Neuronal stem cell (in vitro differentiated cells): ENCODE measurements at regions not wholly inside any gene's neighbourhood (a gene's known extent, or its start where the extent isn't known, plus 50 kb on each side); places are given as distances from the start of the nearest gene placed in this dataset.
A peak's percentile ranks its signal among the peaks of the same experiment; 100 is the strongest.

ENCODE experiments used
- DNase-seq: peaks from one replicate; pipeline ENCODE4 v3.0.0-alpha.2; 2013; ENCODE audit warnings: low spot score
- H2AFZ ChIP-seq: one replicate; pipeline ENCODE4 v1.6.1; 2013; ENCODE audit warnings: mild to moderate bottlenecking, low read length, inconsistent platforms
- H2AK5ac ChIP-seq: 2 replicates; pipeline ENCODE4 v1.6.1; 2013; ENCODE audit warnings: low read depth, mild to moderate bottlenecking, inconsistent platforms, low read length, moderate library complexity, mixed read lengths
- H2BK120ac ChIP-seq: 2 replicates; pipeline ENCODE4 v1.6.1; 2013; ENCODE audit warnings: low read depth, mild to moderate bottlenecking, inconsistent platforms, low read length, moderate library complexity, mixed read lengths
- H2BK12ac ChIP-seq: one replicate; pipeline ENCODE4 v1.6.1; 2013; ENCODE audit warnings: low read length, inconsistent platforms
- H2BK15ac ChIP-seq: 2 replicates; pipeline ENCODE4 v1.6.1; 2013; ENCODE audit warnings: mild to moderate bottlenecking, low read length, inconsistent platforms, mixed read lengths
- H2BK5ac ChIP-seq: one replicate; pipeline ENCODE4 v1.6.1; 2013; ENCODE audit warnings: inconsistent platforms, mild to moderate bottlenecking, low read length, moderate library complexity
- H3K14ac ChIP-seq: one replicate; pipeline ENCODE4 v1.6.1; 2013; ENCODE audit warnings: low read length, inconsistent platforms
- H3K18ac ChIP-seq: 2 replicates; pipeline ENCODE4 v1.6.1; 2013; ENCODE audit warnings: low read length, inconsistent platforms
- H3K23ac ChIP-seq: 2 replicates; pipeline ENCODE4 v1.6.1; 2013; ENCODE audit warnings: low read depth, mild to moderate bottlenecking, mixed read lengths, low read length, inconsistent platforms; ENCODE audit not compliant: poor library complexity
- H3K27ac ChIP-seq: replicated peaks from 3 replicates; pipeline ENCODE4 v1.5.1; 2013; ENCODE audit warnings: low read length, inconsistent platforms
- H3K27me3 ChIP-seq, 3 experiments: 2 replicates each; pipeline ENCODE4 v1.6.1; 2013; ENCODE audit warnings: low read length in 3 of 3, mild to moderate bottlenecking in 2 of 3, inconsistent platforms in 1 of 3, low read depth in 1 of 3, mixed read lengths in 1 of 3, moderate library complexity in 1 of 3; ENCODE audit not compliant: control insufficient read depth in 3 of 3, insufficient read depth in 3 of 3
- H3K36me3 ChIP-seq, 2 donors: replicated peaks in 1 of 2; 2 replicates each; pipeline ENCODE4 v1.6.1; 2013; ENCODE audit warnings: low read length in 2 of 2; ENCODE audit not compliant: control insufficient read depth in 2 of 2, insufficient read depth in 2 of 2
- H3K4ac ChIP-seq: 2 replicates; pipeline ENCODE4 v1.6.1; 2013; ENCODE audit warnings: inconsistent platforms, mild to moderate bottlenecking, low read length, moderate library complexity
- H3K4me1 ChIP-seq, 2 donors: 1 replicate in 1 of 2; 2 replicates in 1 of 2; pipeline ENCODE4 v1.6.1; 2013; ENCODE audit warnings: low read length in 2 of 2, low read depth in 1 of 2; ENCODE audit not compliant: control insufficient read depth in 2 of 2, insufficient read depth in 1 of 2
- H3K4me2 ChIP-seq: one replicate; pipeline ENCODE4 v1.6.1; 2013; ENCODE audit warnings: mild to moderate bottlenecking, low read length, inconsistent platforms; ENCODE audit not compliant: insufficient read depth, poor library complexity, severe bottlenecking
- H3K4me3 ChIP-seq, 2 donors: 2 replicates each; pipeline ENCODE4 v1.5.1; 2013; ENCODE audit warnings: low read length in 2 of 2, mild to moderate bottlenecking in 2 of 2, inconsistent platforms in 1 of 2, moderate library complexity in 1 of 2
- H3K79me1 ChIP-seq: one replicate; pipeline ENCODE4 v1.6.1; 2013; ENCODE audit warnings: low read depth, mild to moderate bottlenecking, inconsistent platforms, low read length, moderate library complexity
- H3K9ac ChIP-seq: one replicate; pipeline ENCODE4 v1.6.1; 2013; ENCODE audit warnings: mild to moderate bottlenecking, low read depth, low read length, inconsistent platforms; ENCODE audit not compliant: poor library complexity
- H3K9me3 ChIP-seq, 2 donors: replicated peaks in 1 of 2; 2 replicates each; pipeline versions ENCODE3 to v1.6.1; 2013; ENCODE audit warnings: low read length in 2 of 2, mild to moderate bottlenecking in 2 of 2, inconsistent platforms in 1 of 2, low read depth in 1 of 2, mixed read lengths in 1 of 2, moderate library complexity in 1 of 2; ENCODE audit not compliant: control insufficient read depth in 2 of 2, insufficient read depth in 1 of 2
- H4K8ac ChIP-seq: one replicate; pipeline ENCODE4 v1.6.1; 2013; ENCODE audit warnings: low read depth, mild to moderate bottlenecking, inconsistent platforms, low read length, moderate library complexity
- H4K91ac ChIP-seq: one replicate; pipeline ENCODE4 v1.6.1; 2013; ENCODE audit warnings: low read length, low read depth, mild to moderate bottlenecking, inconsistent platforms; ENCODE audit not compliant: poor library complexity
- WGBS, 2 donors: extraction: QIAGEN DNeasy Blood & Tissue Kit; methylation state at CpG; one replicate each; pipeline ENCODE4 v1.1.7; 2013; ENCODE audit warnings: missing lambda C conversion rate in 2 of 2, mixed read lengths in 1 of 2; ENCODE audit not compliant: insufficient read length in 2 of 2, insufficient replicate concordance in 1 of 2; ENCODE audit errors: extremely low coverage in 2 of 2; 5-methylcytosine and 5-hydroxymethylcytosine counted together

DNA sequence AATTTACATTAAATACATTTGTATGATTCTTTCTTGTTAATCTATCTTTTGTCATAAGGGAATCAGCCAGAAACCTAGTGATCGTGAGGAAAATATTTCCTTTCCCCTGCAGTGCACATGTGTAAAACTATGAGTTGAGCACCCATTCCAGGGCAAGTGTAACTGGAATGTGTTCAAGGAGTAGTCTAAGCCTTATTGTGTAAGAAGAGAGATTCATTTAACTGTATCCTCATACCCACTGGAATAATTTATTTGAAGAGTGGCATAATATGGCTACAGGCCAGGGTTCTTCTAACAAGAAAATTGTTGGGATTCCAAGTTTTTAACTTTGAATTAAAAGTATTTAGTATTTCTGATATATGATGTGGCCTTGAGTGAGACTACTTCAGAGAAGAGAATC lies 1692.7 kb downstream of the EFNA5 start:
- WGBS, 2 donors: no CpG with 5 or more reads among the region's 1 CpG
- H3K27ac ChIP-seq: no peak overlapping the region
- H3K9me3 ChIP-seq: peaks cover 0 to 3% of the 10 kb centered on the region in 2 donors

DNA sequence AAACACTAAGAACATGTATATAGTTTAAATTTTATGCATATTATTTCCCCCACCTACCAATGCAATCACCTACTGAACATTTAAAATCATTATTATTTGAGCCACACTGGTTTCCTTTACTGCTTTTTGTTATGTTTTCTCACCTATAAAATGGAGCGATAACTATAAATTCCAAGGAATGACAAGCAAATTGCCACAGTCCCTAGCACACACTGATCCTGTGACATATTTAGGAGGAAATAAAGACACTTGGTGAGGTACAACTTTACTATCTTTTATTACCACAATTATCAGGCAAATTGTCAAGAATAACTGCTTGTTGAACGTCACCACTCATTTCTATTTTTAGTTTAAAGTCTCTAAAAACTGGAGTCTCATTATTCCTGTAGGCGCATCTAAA lies 1693.6 kb downstream of the EFNA5 start:
- no peak overlapping the region for H2BK120ac ChIP-seq
- no peak overlapping the region for H3K4ac ChIP-seq
- H2BK15ac ChIP-seq: no peak overlapping the region
- no peak overlapping the region for H3K18ac ChIP-seq
- no peak overlapping the region for H2BK5ac ChIP-seq
- H3K4me1 ChIP-seq: no peaks in the 10 kb centered on the region
- H2AFZ ChIP-seq: no peak overlapping the region
- no peak overlapping the region for H4K91ac ChIP-seq
- no peaks in the 10 kb centered on the region for H3K27me3 ChIP-seq
- no CpG with 5 or more reads among the region's 3 CpGs for WGBS, 2 donors
- no peak overlapping the region for H2BK12ac ChIP-seq
- H4K8ac ChIP-seq: no peak overlapping the region
- H3K9me3 ChIP-seq: no peaks in the 10 kb centered on the region
- no peak for DNase-seq
- H3K4me2 ChIP-seq: no peak overlapping the region
- no peak overlapping the region for H2AK5ac ChIP-seq
- H3K27ac ChIP-seq: no peak overlapping the region
- H3K4me3 ChIP-seq: no peak overlapping the region
- H3K36me3 ChIP-seq: no peaks in the 10 kb centered on the region
- H3K14ac ChIP-seq: no peak overlapping the region
- H3K23ac ChIP-seq: no peak overlapping the region
- H3K9ac ChIP-seq: no peak overlapping the region
- no peaks in the 10 kb centered on the region for H3K79me1 ChIP-seq

More for the DNA sequence above, 1692.7 kb downstream of the EFNA5 start:
- Histone ChIP-seq H3K4ac (no peak overlapping the region), H4K8ac (no peak overlapping the region), H2BK15ac (no peak overlapping the region), H2BK120ac (no peak overlapping the region), H2AK5ac (no peak overlapping the region), H3K4me3 (no peak overlapping the region), H3K9ac (no peak overlapping the region), H3K23ac (no peak overlapping the region), H3K36me3 (no peaks in the 10 kb centered on the region), H3K4me1 (no peaks in the 10 kb centered on the region), H3K27me3 (no peaks in the 10 kb centered on the region), H2BK5ac (no peak overlapping the region), H2AFZ (no peak overlapping the region), H4K91ac (no peak overlapping the region), H2BK12ac (no peak overlapping the region), H3K14ac (no peak overlapping the region), H3K79me1 (no peaks in the 10 kb centered on the region), H3K18ac (no peak overlapping the region), H3K4me2 (no peak overlapping the region)
- no peak for DNase-seq

DNA sequence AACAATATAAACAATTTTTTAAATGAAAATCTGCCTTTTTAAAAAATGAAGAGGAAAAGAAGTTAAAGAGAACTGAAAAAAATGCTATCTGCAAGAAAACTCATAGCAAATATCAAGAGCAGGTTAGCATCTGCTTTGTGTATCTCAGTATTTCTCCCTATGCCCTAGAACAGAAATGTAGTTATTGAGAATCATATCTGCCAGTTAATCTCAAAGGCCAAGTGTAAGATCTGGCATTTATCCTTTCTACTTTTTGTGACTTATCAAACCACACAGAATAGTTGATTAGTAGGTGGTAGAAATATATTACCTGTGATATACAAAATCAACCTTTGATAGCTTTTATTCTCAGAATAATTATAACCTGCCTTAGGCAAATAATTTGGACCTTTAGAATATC lies 1699.8 kb downstream of the EFNA5 start:
- Histone ChIP-seq H3K27me3 (no peaks in the 10 kb centered on the region), H3K9me3 (no peaks in the 10 kb centered on the region), H2BK120ac (no peak overlapping the region), H3K4me2 (no peak overlapping the region), H4K8ac (no peak overlapping the region), H3K36me3 (no peaks in the 10 kb centered on the region), H3K27ac (no peak overlapping the region), H3K4me3 (no peak overlapping the region), H3K23ac (no peak overlapping the region), H2AK5ac (no peak overlapping the region), H3K14ac (no peak overlapping the region), H3K9ac (no peak overlapping the region), H3K79me1 (no peaks in the 10 kb centered on the region), H2BK5ac (no peak overlapping the region), H2BK15ac (no peak overlapping the region), H3K18ac (no peak overlapping the region), H3K4me1 (no peaks in the 10 kb centered on the region), H4K91ac (no peak overlapping the region), H3K4ac (no peak overlapping the region), H2BK12ac (no peak overlapping the region), H2AFZ (no peak overlapping the region)
- DNase-seq: no peak

DNA sequence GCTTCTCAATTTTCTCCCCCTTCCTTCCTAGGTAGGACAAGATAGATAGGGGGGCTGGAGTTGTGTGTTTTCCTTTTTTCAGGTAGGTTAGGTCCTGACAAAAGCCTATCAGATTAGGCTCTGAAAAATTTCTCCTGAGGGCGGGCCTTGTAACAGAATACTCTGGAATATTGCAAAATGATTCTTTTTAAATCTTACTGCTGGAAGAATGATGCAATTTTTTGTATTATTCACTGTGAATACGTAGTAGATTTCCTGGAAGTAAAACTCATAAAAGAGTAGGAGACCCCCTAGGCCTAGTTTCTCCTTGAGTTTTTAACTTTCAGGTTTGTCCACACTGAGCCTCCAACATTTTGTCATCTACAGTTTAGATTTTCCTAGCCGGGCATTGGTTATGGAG lies 1701.8 kb downstream of the EFNA5 start:
- peak overlapping the region; percentile 35 for H2AFZ ChIP-seq
- no peaks in the 10 kb centered on the region for H3K79me1 ChIP-seq
- H2AK5ac ChIP-seq: no peak overlapping the region
- WGBS, 2 donors: no CpG with 5 or more reads among the region's 3 CpGs
- no peak overlapping the region for H3K23ac ChIP-seq
- no peak overlapping the region for H3K9ac ChIP-seq
- H3K4ac ChIP-seq: no peak overlapping the region
- H3K18ac ChIP-seq: no peak overlapping the region
- H2BK120ac ChIP-seq: no peak overlapping the region
- H3K4me3 ChIP-seq: no peak overlapping the region
- H4K8ac ChIP-seq: no peak overlapping the region
- H3K14ac ChIP-seq: no peak overlapping the region
- H2BK12ac ChIP-seq: no peak overlapping the region
- H3K4me1 ChIP-seq: no peaks in the 10 kb centered on the region
- no peak for DNase-seq
- H3K9me3 ChIP-seq: no peaks in the 10 kb centered on the region
- H2BK5ac ChIP-seq: no peak overlapping the region
- H2BK15ac ChIP-seq: no peak overlapping the region
- no peaks in the 10 kb centered on the region for H3K27me3 ChIP-seq
- H3K4me2 ChIP-seq: no peak overlapping the region
- H3K27ac ChIP-seq: no peak overlapping the region
- H3K36me3 ChIP-seq: no peaks in the 10 kb centered on the region
- H4K91ac ChIP-seq: no peak overlapping the region
